C4-2B (cell line): ENCODE measurements at regions not wholly inside any gene's neighbourhood (a gene's known extent, or its start where the extent isn't known, plus 50 kb on each side); places are given as distances from the start of the nearest gene placed in this dataset.

Source experiments
- ZFX ChIP-seq: fragments of 450-650 bp; IDR thresholded peaks from 2 replicates; pipeline ENCODE4 v1.6.1; 2017
- TF ChIP-seq, protein P1 (sequence below): fragments of 450-650 bp; conservative IDR thresholded peaks from 2 replicates; pipeline ENCODE4 v1.5.1; 2017; ENCODE audit warnings: mild to moderate bottlenecking

- TF ChIP-seq, protein P1, sequence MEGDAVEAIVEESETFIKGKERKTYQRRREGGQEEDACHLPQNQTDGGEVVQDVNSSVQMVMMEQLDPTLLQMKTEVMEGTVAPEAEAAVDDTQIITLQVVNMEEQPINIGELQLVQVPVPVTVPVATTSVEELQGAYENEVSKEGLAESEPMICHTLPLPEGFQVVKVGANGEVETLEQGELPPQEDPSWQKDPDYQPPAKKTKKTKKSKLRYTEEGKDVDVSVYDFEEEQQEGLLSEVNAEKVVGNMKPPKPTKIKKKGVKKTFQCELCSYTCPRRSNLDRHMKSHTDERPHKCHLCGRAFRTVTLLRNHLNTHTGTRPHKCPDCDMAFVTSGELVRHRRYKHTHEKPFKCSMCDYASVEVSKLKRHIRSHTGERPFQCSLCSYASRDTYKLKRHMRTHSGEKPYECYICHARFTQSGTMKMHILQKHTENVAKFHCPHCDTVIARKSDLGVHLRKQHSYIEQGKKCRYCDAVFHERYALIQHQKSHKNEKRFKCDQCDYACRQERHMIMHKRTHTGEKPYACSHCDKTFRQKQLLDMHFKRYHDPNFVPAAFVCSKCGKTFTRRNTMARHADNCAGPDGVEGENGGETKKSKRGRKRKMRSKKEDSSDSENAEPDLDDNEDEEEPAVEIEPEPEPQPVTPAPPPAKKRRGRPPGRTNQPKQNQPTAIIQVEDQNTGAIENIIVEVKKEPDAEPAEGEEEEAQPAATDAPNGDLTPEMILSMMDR = no peak
- TF ChIP-seq ZFX = no peak
These were observed 137.7 kb upstream of the RASGRP1 start for GRCh38 chr15:38702178-38702912.
